NCI-H2029 treated with DMSO at 0.1 percent for 48 hours (cell line): ENCODE measurements at regions not wholly inside any gene's neighbourhood (a gene's known extent, or its start where the extent isn't known, plus 50 kb on each side); places are given as distances from the start of the nearest gene placed in this dataset.

ENCODE experiments used
- DNase-seq: peaks from one replicate; lab custom pipeline; 2025; lab: John Stamatoyannopoulos, UW

DNA sequence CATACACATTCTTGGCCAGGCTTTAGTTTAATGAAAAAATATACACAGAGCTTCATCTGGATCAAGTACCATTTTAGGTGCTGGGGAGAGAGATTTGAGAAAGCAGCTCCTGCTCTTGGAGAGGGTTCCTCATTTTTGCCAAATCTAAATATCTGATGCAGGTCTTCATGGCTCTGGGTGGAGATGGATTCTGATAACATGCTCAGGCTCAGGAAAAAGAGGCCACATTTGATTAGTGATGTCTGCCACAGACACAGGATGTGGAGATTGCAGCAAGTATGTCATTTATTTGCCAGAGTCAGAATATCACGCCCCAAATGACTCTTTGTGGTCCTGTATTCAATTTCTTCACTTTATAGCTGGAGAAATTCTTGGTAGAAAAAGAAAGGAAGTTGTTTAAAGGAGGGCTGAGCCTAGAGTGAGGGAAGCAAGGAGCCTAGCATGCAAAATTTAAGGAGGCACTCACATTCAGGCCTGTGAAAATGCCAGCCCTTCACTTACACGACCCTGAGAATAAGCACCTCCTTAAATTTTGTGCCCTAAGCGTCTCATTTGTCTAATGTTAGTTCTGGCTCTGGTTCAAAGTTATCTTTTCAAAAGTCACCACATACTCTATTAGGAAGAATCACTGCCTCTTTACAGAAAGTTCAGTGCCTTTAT lies 492.9 kb upstream of the TBX3 start:
- no peak for DNase-seq

DNA sequence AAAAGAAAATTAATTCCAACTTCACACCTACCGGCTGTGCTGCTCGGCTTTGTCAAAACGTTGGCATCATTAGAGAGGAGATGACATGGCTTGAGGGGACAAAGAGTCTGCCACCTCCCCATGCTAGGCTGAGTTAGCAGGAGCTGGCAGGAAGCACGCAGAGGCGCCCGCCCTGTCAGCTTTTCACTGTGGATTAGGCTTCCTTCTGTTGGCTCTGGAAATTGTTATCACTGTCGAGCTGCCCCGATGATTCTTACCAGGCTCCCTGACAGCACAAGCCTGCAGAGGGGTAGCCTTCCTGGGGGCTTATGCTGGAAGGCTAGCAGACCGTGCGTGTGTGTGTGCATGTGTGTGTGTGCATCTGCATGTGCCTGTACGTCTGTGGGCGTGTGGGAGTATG lies 490.9 kb upstream of the TBX3 start:
- no peak for DNase-seq

DNA sequence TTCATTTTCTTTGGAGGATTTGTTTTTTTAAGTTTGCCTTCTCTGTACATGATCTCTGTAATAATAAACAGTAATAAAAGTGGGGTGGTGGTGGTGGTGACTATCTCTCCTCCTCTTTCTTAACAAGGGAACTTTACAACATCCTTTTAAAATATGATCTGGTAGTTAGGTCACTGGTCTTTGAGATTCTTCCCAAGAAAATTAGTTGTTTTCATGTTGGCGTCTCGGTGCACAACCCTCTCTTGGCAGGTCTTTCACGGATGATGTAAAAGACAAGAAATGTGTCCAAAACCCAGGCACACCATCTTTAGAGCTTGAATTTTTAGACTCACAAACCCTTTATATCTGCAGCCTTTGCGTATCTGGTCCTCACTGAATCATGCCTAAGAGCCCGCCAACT lies 488.5 kb upstream of the TBX3 start:
- no peak for DNase-seq

DNA sequence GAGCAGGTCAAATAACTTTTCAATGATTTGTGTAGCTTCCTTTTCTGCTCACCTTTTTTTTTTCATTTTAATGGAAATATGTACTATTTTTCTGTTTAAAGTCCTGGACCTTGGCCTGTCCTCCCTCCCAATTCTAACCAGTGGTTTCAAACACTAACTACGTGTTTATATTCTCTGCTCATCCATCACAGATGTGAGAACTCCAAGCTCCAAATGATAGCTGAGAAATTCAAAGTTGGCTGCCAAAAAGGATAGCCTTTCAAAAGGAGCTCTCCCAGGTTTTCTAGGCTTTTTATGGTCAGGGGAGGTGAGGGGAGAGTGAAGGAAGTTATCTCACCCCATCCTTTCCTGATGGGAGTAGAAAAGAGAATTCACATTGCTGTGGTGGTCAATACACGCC lies 486.0 kb upstream of the TBX3 start:
- DNase-seq = no peak

DNA sequence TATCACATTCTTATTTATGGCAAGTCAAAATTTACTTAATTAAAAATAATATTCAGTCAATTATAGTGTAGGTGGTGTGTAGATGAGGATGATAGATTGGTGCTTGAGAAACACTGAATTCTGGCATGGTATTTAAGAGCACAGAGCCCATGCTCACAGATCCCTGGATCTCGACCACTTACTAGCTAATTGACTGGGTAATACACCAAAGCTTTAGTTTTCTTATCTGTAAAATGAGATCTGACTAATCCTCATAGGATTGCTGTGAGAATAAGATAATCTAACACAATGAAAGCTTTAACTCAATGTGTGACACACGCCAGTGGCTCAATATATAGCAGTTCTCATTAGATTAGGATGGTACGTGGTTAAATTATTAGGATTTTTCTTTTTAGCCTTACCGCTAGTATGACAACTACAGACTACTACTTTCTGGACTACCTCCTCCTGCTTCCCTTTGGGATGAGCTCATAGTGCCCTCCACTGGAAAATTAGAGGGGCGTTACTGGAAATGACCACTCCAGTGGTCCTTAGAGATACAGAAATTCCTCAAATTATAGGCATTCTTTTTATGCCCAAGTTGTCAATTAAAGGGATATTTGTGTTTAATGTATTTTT lies 482.8 kb upstream of the TBX3 start:
- no peak for DNase-seq

DNA sequence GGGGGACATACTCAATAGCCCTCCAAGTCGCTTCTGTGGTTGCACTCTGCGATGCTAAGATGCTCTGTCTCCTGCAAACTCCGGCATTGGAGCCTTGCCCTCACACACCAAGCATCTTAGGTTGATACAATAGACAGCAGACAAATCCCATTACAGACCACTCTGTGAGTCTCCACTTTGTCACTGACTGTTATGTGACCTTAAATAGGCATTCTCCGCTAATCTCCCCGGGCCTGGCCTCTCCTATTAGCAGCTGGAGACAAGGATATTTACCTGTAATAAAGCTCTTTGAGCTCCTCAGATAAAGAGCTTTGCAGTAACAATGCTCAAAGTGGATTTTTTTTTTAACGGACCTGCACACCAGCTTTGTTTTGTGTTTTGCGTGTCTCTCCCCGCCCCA lies 479.7 kb upstream of the TBX3 start:
- DNase-seq = peak; percentile 66

DNA sequence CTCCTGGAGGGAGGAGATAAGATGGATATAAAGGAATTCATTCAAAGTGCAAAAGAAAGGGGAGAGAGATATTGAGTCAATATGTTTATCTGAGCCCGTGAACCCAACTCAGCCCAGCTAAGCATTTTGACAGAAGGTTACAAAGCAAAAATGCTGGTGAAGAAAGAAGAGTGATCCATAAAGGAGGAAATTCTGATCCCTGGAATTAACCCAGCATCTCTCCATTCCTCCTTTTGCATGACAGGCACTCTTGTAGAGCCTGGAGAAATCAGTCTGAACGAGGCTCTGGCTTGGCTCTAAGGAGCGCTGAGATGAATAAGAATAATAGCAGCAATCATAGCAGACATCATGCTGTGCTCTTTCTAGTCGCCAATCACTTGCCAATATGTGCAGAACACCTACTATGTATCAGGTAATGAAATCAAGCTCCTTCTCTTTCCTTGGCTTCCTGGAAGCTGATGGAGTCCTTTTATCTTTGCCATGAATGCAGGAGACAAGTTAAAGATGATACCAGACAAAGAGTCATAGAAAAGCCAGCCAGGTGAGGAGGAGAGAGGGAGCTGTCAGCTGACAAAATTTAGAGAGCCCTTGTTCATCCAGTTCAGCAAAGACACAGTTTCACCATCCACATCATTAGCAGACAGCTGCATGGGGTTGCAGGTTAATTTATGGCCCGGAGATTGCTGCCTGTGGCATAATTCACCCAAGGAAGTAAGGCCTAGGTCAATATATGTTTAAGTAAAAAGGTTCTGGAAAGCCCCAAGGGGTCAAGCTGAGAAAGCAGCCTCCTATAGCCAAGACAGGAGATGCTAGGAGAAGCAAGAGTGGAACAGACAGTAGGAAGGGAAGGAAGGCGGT lies 476.5 kb upstream of the TBX3 start:
- DNase-seq = peak; percentile 91

DNA sequence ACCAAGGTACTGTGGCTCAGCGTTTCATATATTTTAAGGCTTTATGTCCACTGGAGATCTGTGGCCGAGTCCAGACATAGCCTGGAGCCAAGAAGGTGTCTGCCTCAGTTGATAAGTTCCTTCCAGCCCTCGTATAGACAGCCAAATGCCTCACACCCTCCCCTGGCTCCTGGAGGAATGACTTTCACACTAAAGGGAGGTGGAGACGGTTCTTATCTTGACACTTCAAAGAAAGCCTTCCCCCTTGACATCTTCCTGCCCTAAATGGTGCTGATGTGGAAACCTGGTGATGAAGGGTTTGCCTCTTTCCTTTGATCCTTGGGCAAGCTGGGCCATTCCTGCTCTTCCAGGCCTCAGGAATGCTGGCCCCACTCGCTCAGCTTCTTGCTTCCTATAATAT lies 474.8 kb upstream of the TBX3 start:
- DNase-seq = no peak

DNA sequence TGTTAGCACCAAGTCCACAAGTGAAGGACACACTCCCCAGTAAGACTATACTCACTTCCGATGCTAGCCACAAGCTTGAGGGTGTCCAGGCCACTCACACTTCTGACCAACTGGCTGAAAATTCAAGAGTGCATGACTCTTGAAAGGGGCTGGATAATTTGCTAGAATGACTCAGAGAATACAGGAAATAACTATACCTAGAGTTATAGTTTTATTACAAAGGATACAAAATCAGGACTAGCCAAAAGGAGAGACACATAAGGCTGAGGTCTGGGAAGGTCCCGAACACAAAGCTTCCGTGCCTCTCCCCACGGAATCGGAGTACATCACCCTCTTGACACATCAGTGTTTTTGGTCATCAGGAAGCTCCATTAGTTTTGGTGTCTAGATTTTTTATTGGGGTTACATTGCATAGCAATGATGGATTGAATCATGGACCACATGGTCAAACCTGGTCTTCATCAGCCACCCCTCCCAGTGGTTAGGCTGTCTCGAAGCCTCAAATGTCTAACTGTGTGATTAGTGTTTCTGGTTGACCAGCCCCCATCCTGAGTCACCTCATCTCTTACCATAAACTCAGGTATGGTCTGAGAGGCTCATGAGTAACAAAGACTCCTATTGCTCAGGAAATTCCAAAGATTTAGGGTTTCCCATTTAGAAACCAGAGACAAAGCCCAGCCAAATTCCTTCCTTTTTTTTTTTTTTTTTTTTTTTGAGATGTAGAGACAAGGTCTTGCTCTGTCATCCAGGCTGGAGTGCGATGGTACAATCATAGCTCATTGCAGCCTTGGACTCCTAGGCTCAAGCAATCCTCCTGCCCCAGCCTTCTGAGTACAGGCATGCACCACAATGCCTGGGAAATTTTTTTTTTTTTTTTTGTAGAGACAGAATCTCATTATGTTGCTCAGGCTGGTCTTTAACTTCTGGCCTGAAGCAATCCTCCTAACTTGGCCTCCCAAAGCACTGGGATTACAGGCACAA lies 472.0 kb upstream of the TBX3 start:
- no peak for DNase-seq

DNA sequence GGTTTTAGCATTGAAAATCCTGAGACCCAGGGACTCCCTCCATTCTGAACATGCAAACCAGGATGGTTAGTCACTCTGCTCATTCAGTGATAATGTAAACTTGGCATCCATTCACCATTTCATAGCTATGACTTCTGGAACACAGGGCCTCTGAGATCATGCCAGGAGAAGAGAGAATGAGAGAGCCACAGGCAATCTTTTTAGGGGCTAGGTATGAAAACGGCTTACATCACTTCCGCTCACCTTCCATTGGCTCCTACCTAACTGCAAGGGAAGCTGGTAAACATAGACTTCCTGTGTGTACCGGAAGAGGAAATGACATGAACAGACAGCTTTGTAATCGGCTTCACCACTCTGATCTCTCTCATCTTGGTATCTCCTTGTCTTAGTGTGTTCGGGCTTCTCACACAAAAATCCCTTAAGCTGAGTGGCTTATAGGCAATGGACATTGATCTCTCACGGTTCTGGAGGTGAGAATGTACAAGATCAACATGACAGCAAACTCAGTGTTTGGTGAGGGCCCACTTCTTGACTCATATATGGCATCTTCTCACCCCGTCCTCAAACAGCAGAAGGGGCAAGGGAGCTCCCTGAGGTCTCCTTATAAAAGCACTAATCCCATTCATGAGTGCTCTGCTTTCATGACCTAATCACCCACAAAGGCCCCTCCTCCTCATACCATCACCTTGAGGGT lies 465.9 kb upstream of the TBX3 start:
- DNase-seq = no peak

DNA sequence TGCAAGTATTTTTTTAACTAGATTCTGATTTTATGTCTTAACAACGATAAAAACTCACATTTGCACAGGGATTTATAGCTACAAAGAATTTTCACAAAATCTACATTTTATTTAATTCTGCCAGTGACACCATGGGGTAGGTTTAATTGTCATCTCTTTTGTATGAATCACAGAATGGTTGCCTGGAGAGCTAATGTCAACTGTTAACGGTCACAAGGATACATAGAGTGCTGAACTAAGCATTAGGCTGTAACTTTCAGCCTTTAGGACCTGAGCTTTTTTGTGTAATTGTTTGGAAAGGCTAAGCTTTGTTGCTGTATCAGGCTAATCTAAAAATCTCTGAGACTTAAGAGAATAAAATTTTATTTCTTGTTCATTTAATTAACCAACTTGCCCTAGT lies 465.3 kb upstream of the TBX3 start:
- no peak for DNase-seq

DNA sequence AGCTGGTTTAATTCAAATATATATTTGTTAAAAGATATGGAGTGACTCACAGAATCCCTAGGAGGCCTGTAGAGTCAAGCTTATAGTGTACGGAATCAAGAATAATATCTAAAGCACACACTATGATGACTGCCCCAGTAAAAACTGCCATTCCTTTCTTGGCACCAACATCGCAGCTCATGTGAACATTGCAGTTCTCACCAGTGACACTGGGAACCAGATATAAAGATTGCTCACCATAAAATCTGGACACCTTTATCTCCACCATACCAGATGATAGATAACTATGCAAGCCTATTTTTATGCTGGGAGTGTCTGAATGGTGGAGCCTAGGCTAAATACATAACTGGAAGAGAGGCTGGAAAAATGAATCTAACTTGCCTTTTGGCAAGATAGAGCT lies 463.9 kb upstream of the TBX3 start:
- no peak for DNase-seq

DNA sequence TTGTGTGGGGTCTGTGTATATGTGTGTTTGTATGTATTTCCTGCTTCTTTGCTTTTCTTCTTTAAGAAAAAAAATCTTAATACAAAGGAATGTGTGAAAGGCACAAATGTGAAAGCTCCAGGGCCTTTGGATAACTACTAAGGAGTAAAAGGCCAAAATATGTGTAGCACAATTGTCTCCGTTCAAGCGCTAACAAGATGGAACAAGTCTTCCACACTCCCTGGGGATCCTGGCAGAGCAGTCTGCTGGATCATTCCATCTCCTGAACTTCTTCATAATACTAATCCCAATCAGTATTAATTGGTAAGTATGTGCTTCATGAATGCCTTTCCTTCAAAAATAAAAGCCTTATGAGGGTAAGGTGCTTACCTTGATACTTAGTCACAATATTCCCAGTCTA lies 462.5 kb upstream of the TBX3 start:
- DNase-seq = no peak

DNA sequence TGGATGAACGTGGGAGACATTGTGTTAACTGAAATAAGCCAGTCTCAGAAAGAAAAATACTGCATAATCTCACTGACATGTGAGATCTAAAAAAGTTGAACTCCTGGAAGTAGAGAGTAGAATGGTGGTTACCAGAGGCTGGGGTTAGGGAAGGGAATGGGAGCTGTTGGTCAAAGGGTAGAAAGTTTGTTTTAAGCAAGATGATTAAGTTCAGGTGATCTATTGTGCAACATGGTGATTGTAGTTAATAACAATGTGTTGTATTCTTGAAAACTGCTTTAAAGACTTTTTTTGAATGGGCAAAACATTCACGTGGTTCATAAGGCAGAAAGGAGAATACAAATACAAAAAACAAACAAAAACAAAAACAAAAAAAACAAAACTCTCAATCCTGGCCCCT lies 460.4 kb upstream of the TBX3 start:
- no peak for DNase-seq

DNA sequence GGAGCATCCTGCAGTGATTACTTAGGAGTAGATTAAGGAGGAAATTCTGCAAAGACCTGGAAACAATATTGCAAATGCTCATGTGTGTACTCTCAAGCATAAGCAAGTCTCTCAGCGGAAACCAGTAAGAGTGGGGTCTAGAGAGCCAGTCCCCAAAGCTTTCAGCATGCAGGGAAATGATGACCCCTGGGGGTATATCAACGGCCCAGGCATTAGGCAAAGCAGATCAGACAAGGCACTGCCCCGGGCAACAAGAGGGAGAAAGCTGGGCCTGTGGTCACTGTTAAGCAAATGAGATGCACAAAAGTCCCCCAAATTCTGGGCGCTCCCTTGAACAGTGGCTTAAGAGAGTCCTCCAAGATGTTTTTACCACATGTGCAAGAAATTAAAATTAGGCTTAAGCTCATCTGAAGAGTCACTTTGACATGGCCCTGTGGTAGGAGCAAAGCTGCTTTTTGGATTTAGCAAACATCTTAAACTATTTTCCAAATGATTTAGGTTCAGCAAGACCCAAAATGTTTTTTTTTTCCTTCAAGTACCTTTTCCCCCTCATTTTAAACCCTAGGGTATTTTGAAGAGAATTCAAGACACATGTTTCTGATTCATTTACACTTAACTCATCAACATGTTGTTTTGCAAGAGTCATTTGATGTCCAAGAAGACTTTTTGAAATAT lies 457.1 kb upstream of the TBX3 start:
- no peak for DNase-seq

DNA sequence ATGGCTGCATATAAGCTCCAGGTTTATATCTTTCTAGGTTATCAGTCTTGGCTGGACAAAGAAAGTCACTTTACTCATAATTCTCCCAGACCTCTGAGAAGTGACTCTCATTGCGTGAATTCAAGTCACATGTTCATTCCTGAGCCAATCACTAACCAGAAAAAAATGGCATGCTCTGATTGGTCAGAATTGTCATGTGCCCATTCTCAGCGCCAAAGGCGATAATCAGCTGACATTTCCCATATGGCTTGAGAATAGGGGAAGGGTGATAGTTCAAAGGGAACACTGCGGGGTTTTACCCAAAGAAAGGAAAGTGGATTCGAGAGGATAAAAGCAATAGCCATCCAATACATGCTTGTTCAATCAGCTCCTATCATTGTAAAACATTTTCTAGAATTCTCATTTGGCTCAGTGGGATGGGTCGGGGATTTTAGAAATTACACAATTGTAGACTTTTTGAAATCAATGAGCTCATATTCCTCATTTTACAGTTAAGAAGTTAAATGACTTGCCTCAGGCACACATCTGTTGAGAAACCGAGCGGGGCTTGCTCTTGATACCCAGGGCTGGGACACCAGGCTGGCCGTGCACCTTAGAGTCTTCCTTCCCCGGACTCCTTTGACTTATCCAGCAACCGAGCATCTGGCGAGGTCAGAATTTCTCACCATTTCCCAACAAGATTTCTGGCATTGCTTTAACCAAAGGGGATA lies 454.0 kb upstream of the TBX3 start:
- DNase-seq = no peak

DNA sequence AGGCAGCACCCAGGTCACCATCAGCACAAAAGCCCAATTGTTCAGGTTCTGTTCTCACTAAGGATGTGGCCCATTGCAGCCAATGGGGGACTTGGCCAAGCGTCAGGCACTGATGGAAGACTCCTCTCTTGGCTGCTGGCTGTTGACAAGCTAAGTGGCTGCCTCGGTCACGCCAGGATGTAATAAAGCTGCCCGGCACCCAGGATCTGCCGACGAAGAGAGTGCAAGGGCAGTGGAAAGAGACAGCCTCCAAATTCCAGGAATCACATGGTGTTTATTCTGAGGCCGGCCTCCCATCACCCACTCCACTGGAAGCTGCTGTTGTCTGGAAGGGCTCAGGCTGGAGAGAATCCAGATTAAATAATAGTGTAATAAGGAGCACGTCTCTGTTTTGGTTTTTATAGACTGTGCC lies 451.8 kb upstream of the TBX3 start:
- DNase-seq = peak; percentile 99

DNA sequence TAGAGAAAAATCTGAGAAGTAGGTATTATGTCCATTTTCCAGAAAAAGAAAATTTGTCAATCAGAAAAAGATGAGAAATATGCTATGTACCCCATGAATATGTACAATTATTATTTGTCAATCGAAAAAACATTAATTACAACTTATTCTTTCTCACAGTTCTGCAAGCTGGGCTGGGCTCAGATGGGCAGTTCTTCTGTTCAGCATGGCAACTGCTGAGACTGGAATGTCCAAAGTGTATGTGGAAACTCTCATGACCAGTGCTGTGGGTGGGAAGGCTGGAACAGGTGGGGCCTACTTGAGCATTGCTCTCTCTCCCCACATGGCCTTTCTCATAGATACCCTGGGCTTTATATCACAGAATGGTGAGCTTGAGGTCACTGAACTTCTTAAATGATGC lies 450.3 kb upstream of the TBX3 start:
- no peak for DNase-seq

DNA sequence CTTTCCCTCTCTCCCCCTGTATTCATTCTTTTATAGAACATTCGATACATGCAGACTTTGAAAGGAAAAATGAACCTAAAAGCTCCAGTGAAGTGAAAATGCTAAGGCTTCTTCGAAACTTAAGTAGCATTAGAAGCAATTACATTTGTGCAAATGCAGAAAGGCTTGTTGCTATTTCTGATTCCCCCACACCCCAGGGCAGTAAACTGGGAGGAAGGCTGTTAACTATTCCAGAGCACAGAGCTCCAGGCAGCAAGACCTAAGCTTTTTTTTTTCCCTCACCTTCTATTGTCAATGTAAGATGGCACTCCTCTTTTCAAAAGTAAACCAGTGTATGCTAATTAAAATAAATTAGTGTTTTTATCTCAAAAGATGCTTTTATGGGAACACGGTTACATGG lies 448.9 kb upstream of the TBX3 start:
- no peak for DNase-seq

DNA sequence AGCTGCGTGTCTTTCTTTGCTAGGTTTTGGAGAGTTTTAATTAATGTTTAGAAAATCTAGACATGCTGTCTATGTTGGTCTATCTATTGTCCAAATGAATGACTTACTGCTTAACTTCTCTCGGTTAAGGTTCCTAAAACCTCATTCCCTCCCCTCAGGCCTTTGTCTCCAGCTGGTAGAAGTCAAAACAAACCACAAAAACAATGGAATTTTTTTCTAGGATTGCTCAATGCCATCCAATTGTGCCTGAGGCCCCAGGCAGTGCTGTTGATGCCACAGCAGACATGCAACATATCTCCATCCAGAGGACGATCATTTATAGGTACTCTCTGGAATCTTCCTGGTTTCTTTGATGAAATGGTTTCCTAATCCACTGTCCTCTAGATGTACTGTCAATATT lies 448.2 kb upstream of the TBX3 start:
- no peak for DNase-seq
